ENCODE measurements at regions not wholly inside any gene's neighbourhood (a gene's known extent, or its start where the extent isn't known, plus 50 kb on each side); places are given as distances from the start of the nearest gene placed in this dataset.
"Not testable (repeated sequence)": the region's sequence is repeated elsewhere in the genome, so short reads cannot be mapped to it uniquely, and the experiment has no call there.

- TF ChIP-seq Cebpa-rat (IDR thresholded peaks at IDR 0.05): no peak
- no peak overlapping the region for H3K4me2 ChIP-seq
- no peaks in the 10 kb centered on the region for H3K9me3 ChIP-seq
- H3K27me3 ChIP-seq: no peaks in the 10 kb centered on the region
- no peak overlapping the region for H3K4me3 ChIP-seq
- no peaks in the 10 kb centered on the region for H4K20me1 ChIP-seq
- H3K27ac ChIP-seq: no peak overlapping the region
- H3K4me1 ChIP-seq: no peaks in the 10 kb centered on the region
- no peaks in the 10 kb centered on the region for H3K36me3 ChIP-seq
- H3K9ac ChIP-seq: no peak overlapping the region
These were observed 156.1 kb downstream of the NUFIP1 start for GRCh38 chr13:44833139-44833538.

DNA sequence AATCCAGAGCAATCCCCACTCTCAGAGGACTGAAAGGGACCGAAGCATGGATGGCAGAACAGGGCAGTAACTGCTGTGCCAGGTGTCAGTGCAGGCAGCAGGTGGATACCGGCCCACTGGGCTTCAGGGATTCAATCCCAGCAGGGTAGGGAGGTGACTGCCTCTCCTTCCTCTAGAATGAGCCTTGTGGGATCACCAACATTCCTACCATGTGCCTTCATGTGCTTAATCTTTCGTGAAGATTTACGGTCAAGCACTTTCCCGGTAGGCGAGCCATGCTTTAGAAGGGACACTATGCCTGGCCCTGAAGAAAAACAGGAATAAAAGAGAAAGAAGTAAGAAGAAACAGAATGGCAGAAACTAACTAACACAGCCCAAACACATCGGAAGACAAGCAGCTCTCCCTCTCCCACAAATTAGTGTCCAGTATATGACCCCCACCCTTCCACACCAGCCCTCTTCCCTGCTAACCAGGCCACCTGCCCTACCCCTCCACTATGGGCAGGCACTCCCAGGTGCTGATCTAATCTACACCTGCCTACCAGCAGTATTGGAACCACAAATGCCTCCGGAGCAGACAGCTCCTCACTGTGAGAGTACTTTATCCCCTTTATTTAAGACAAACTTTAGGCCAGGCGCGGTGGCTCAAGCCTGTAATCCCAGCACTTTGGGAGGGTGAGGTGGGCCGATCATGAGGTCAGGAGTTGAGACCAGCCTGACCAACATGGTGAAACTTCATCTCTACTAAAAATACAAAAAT is 162.5 kb downstream of the NUFIP1 start:
- Histone ChIP-seq H3K27ac (no peak overlapping the region), H3K36me3 (no peaks in the 10 kb centered on the region), H4K20me1 (no peaks in the 10 kb centered on the region), H3K27me3 (no peaks in the 10 kb centered on the region), H3K9ac (no peak overlapping the region), H3K4me2 (no peak overlapping the region), H3K9me3 (no peaks in the 10 kb centered on the region), H3K4me1 (no peaks in the 10 kb centered on the region), H3K4me3 (no peak overlapping the region)
- no peak for TF ChIP-seq Cebpa-rat (IDR thresholded peaks at IDR 0.05)

- H3K27me3 ChIP-seq: no peaks in the 10 kb centered on the region
- H3K4me2 ChIP-seq: no peak overlapping the region
- no peaks in the 10 kb centered on the region for H4K20me1 ChIP-seq
- no peak overlapping the region for H3K27ac ChIP-seq
- H3K9ac ChIP-seq: no peak overlapping the region
- H3K4me1 ChIP-seq: no peaks in the 10 kb centered on the region
- no peak for TF ChIP-seq Cebpa-rat (IDR thresholded peaks at IDR 0.05)
- no peaks in the 10 kb centered on the region for H3K9me3 ChIP-seq
- H3K4me3 ChIP-seq: no peak overlapping the region
- H3K36me3 ChIP-seq: no peaks in the 10 kb centered on the region
These were observed 163.3 kb downstream of the NUFIP1 start for GRCh38 chr13:44825953-44826352.

GRCh38 chr13:44823555-44823954 is 165.7 kb downstream of the NUFIP1 start:
- H3K27ac ChIP-seq, H3K9ac ChIP-seq, H3K9me3 ChIP-seq, H3K36me3 ChIP-seq, H3K4me1 ChIP-seq, H3K4me3 ChIP-seq, H4K20me1 ChIP-seq, H3K4me2 ChIP-seq, H3K27me3 ChIP-seq: not testable (repeated sequence)

DNA sequence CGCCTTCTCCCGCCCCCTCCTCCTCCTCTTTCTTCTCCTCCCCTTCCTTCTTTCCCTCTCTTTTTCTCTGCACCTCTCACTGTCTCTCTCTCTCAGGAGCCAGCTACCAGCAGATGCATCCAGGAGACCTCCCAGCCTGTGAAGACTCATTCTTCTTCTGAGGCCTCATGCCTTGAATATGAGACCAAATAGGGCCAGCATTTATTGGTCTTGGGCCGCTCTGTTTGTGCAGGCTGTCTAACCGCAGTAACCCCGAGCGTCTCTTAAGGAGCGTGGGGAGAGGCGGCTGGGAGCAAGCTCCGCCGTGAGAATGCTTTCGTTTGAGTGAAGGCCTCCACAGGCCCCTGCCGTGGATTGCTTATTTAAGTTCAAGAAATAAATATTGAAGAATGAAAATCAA is 167.0 kb downstream of the NUFIP1 start:
- H3K9ac ChIP-seq: no peak overlapping the region
- no peaks in the 10 kb centered on the region for H3K36me3 ChIP-seq
- H3K4me2 ChIP-seq: no peak overlapping the region
- no peaks in the 10 kb centered on the region for H3K9me3 ChIP-seq
- no peaks in the 10 kb centered on the region for H3K27me3 ChIP-seq
- TF ChIP-seq Cebpa-rat (IDR thresholded peaks at IDR 0.05): no peak
- H4K20me1 ChIP-seq: no peaks in the 10 kb centered on the region
- H3K4me3 ChIP-seq: no peak overlapping the region
- H3K27ac ChIP-seq: no peak overlapping the region
- no peaks in the 10 kb centered on the region for H3K4me1 ChIP-seq

- H3K9me3 ChIP-seq: no peaks in the 10 kb centered on the region
- TF ChIP-seq Cebpa-rat (IDR thresholded peaks at IDR 0.05): no peak
- H3K27me3 ChIP-seq: no peaks in the 10 kb centered on the region
- H3K9ac ChIP-seq: no peak overlapping the region
- H3K4me3 ChIP-seq: no peak overlapping the region
- H4K20me1 ChIP-seq: no peaks in the 10 kb centered on the region
- no peak overlapping the region for H3K27ac ChIP-seq
- H3K4me2 ChIP-seq: no peak overlapping the region
- no peaks in the 10 kb centered on the region for H3K4me1 ChIP-seq
- no peaks in the 10 kb centered on the region for H3K36me3 ChIP-seq
These were observed 169.5 kb downstream of the NUFIP1 start for GRCh38 chr13:44819772-44820171.

- H3K36me3 ChIP-seq: no peaks in the 10 kb centered on the region
- no peaks in the 10 kb centered on the region for H4K20me1 ChIP-seq
- no peaks in the 10 kb centered on the region for H3K27me3 ChIP-seq
- H3K27ac ChIP-seq: no peak overlapping the region
- no peaks in the 10 kb centered on the region for H3K9me3 ChIP-seq
- H3K4me2 ChIP-seq: no peak overlapping the region
- H3K4me1 ChIP-seq: no peaks in the 10 kb centered on the region
- no peak overlapping the region for H3K4me3 ChIP-seq
- TF ChIP-seq Cebpa-rat (IDR thresholded peaks at IDR 0.05): no peak
- H3K9ac ChIP-seq: no peak overlapping the region
These were observed 170.0 kb downstream of the NUFIP1 start for GRCh38 chr13:44819245-44819644.

DNA sequence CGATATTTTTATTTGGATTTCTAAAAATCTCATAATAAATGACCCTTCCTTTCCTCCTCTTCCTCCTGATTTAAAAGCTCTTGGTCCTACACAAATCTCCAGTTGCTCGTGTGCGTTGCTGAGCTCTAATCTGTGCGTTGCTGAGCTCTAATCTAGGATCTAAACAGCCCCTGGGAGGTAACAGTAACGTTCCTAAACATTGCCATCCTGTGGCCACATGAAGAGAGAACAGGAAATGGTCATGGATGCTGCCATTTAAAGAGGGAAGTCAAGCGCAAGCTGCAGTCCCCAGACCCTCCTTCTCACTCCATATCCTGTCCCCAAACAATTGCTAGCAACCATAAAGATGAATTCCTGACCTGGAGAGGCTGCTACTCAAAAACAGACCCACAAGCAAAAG is 170.8 kb downstream of the NUFIP1 start:
- Histone ChIP-seq H3K4me2 (no peak overlapping the region), H3K4me3 (no peak overlapping the region), H3K4me1 (no peaks in the 10 kb centered on the region), H3K27ac (no peak overlapping the region), H3K9me3 (no peaks in the 10 kb centered on the region), H3K27me3 (no peaks in the 10 kb centered on the region), H3K9ac (no peak overlapping the region), H3K36me3 (no peaks in the 10 kb centered on the region), H4K20me1 (no peaks in the 10 kb centered on the region)
- TF ChIP-seq Cebpa-rat (IDR thresholded peaks at IDR 0.05): no peak

DNA sequence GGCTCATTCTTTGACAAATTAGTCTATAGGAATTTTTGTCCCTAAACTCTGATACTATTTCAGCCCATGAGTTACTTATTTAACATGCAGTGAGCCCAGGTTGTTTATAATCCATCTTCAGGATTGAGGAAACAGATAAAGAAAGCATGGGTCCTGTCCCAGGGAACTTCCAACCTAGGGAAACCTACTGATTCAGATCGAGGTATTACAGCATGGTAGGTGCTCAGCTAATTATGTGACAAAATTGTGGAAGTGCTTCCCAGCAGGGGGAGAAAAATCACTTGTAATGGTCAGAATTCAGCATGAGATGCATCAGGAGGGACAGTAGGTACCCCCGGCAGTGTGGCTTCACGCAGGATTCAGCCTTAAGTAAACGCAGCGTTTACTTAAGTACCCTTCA is 171.3 kb downstream of the NUFIP1 start:
- no peaks in the 10 kb centered on the region for H3K9me3 ChIP-seq
- no peaks in the 10 kb centered on the region for H3K27me3 ChIP-seq
- no peak for TF ChIP-seq Cebpa-rat (IDR thresholded peaks at IDR 0.05)
- no peak overlapping the region for H3K27ac ChIP-seq
- no peak overlapping the region for H3K4me2 ChIP-seq
- no peak overlapping the region for H3K9ac ChIP-seq
- no peaks in the 10 kb centered on the region for H4K20me1 ChIP-seq
- H3K36me3 ChIP-seq: no peaks in the 10 kb centered on the region
- H3K4me3 ChIP-seq: no peak overlapping the region
- no peaks in the 10 kb centered on the region for H3K4me1 ChIP-seq

- Histone ChIP-seq H3K4me1 (no peaks in the 10 kb centered on the region), H3K9ac (no peak overlapping the region), H3K4me3 (no peak overlapping the region), H3K9me3 (no peaks in the 10 kb centered on the region), H4K20me1 (no peaks in the 10 kb centered on the region), H3K36me3 (no peaks in the 10 kb centered on the region), H3K27me3 (no peaks in the 10 kb centered on the region), H3K4me2 (no peak overlapping the region), H3K27ac (no peak overlapping the region)
- TF ChIP-seq Cebpa-rat (IDR thresholded peaks at IDR 0.05): no peak
These were observed 172.1 kb downstream of the NUFIP1 start for GRCh38 chr13:44817131-44817671.

DNA sequence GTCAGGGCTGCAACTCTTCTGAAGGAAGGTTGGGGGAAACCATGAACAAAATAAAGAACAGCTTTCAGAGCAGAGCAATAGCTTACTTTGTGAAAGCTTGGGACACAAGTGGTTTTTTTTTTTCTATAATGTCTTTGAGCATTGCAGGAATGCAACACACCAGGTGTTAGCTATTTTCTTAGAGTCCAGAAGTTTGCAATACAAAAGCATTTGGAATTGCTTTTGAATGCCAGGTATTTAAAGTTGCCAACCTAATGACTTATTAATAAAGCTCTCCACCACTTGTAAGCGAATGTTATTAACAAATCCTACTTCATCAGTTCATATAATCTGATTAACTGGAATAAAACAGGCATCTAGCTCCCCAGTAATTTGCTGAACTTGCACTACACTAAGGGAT is 172.6 kb downstream of the NUFIP1 start:
- H4K20me1 ChIP-seq: no peaks in the 10 kb centered on the region
- H3K36me3 ChIP-seq: no peaks in the 10 kb centered on the region
- no peaks in the 10 kb centered on the region for H3K9me3 ChIP-seq
- H3K27ac ChIP-seq: no peak overlapping the region
- no peaks in the 10 kb centered on the region for H3K4me1 ChIP-seq
- no peak for TF ChIP-seq Cebpa-rat (IDR thresholded peaks at IDR 0.05)
- no peak overlapping the region for H3K4me3 ChIP-seq
- H3K27me3 ChIP-seq: no peaks in the 10 kb centered on the region
- H3K9ac ChIP-seq: no peak overlapping the region
- H3K4me2 ChIP-seq: no peak overlapping the region

Data from BLaER1 (cell line).